GM21360 (cell line): ENCODE measurements at regions not wholly inside any gene's neighbourhood (a gene's known extent, or its start where the extent isn't known, plus 50 kb on each side); places are given as distances from the start of the nearest gene placed in this dataset.
A peak's percentile ranks its signal among the peaks of the same experiment; 100 is the strongest.

Experiments used
- ATAC-seq: cut with Tn5 transposase; IDR thresholded peaks from one replicate; pipeline ENCODE4 v1.9.1; 2021; ENCODE audit warnings: mild to moderate bottlenecking, moderate library complexity; ENCODE audit not compliant: unreplicated experiment

- ATAC-seq = no peak
Measured at GRCh38 chr2:58870704-58871103, 629.6 kb upstream of the FANCL start.

- no peak for ATAC-seq
Measured at GRCh38 chr2:58866946-58867345, 625.8 kb upstream of the FANCL start.

- no peak for ATAC-seq
Measured at GRCh38 chr2:58866527-58866926, 625.4 kb upstream of the FANCL start.

GRCh38 chr2:58866040-58866439, 624.9 kb upstream of the FANCL start:
- ATAC-seq = no peak

- ATAC-seq = peak; percentile 64
Measured at GRCh38 chr2:58865436-58865835, 624.3 kb upstream of the FANCL start.

- ATAC-seq = peak; percentile 61
Measured at GRCh38 chr2:58862244-58862643, 621.1 kb upstream of the FANCL start.

- ATAC-seq = no peak
Measured at GRCh38 chr2:58860586-58860985, 619.5 kb upstream of the FANCL start.

- no peak for ATAC-seq
Measured at GRCh38 chr2:58856100-58856499, 615.0 kb upstream of the FANCL start.

GRCh38 chr2:58853420-58853819, 612.3 kb upstream of the FANCL start:
- ATAC-seq = no peak

- ATAC-seq = no peak
Measured at GRCh38 chr2:58852905-58853304, 611.8 kb upstream of the FANCL start.

GRCh38 chr2:58852243-58852642, 611.1 kb upstream of the FANCL start:
- ATAC-seq = no peak

- ATAC-seq = no peak
Measured at GRCh38 chr2:58851598-58851997, 610.5 kb upstream of the FANCL start.

- ATAC-seq = no peak
Measured at GRCh38 chr2:58845011-58845410, 603.9 kb upstream of the FANCL start.

- no peak for ATAC-seq
Measured at GRCh38 chr2:58842501-58843155, 601.5 kb upstream of the FANCL start.

- ATAC-seq = no peak
Measured at GRCh38 chr2:58834404-58834803, 593.3 kb upstream of the FANCL start.

GRCh38 chr2:58826795-58827194, 585.7 kb upstream of the FANCL start:
- no peak for ATAC-seq

GRCh38 chr2:58812771-58813344, 571.7 kb upstream of the FANCL start:
- ATAC-seq = no peak

GRCh38 chr2:58805126-58805525, 564.0 kb upstream of the FANCL start:
- no peak for ATAC-seq

- ATAC-seq = peak; percentile 66
Measured at GRCh38 chr2:58803192-58803591, 562.1 kb upstream of the FANCL start.

GRCh38 chr2:58800881-58801280, 559.8 kb upstream of the FANCL start:
- no peak for ATAC-seq

GRCh38 chr2:58798676-58799208, 557.6 kb upstream of the FANCL start:
- ATAC-seq = no peak

- no peak for ATAC-seq
Measured at GRCh38 chr2:58796239-58796910, 555.2 kb upstream of the FANCL start.
